ENCODE measurements at regions not wholly inside any gene's neighbourhood (a gene's known extent, or its start where the extent isn't known, plus 50 kb on each side); places are given as distances from the start of the nearest gene placed in this dataset.

- WGBS, 2 experiments (ENCODE audit: insufficient coverage in 1 of 2, insufficient read length in 1 of 2) = 45 to 59% methylated on average over 4 to 5 of the region's 5 CpGs
Observed at GRCh38 chr9:16243798-16244197, 626.7 kb downstream of the BNC2 start.

DNA sequence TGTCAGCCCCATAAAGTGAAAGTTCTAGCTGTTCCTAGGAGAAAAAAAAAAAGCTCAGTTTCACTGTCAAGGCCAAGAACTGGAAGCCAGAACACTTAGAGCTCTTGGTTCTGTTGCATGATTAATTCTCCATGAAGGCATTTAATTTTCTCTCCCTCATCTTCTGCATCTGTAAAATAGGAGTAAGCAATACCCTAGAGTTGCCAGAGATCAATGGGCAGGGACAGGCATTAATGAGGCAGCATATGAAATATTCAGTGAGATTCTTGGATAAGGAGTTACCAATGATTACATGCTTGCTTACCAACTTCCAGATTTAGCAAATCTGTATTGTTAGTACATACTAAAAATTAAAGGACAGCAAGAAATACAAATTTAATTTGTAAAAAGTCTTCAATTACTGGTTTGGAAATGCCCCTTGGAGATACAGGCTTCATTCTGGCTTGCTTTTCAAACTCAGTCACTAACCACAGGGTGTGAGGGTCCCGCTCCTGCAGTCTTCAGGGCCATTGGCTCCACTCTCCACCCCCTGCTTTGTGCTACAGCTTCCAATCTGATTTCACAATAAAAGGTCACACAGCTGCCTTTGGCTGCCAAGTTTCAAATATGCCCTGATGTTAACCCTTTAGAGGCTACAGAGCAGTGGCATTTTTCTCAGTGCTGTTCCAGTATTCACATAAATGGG is 624.6 kb downstream of the BNC2 start:
- no peak for TF ChIP-seq CTCF (conservative IDR thresholded peaks at IDR 0.05)
- Histone ChIP-seq H3K36me3 (ENCODE audit: control insufficient read depth, insufficient read depth, low read length) (no peaks in the 10 kb centered on the region), H3K9ac (ENCODE audit: extremely low read depth, low read length, poor library complexity, severe bottlenecking) (no peak overlapping the region), H3K9me3 (ENCODE audit: control insufficient read depth, low read length) (no peaks in the 10 kb centered on the region), H3K4me3 (ENCODE audit: low read length) (no peak overlapping the region), H3K4me1 (ENCODE audit: control insufficient read depth, insufficient read depth, low read length) (no peaks in the 10 kb centered on the region), H3K27ac (ENCODE audit: low read depth, low read length) (no peak overlapping the region), H3K27me3 (ENCODE audit: control insufficient read depth, insufficient read depth, low read length, poor library complexity, severe bottlenecking) (no peaks in the 10 kb centered on the region)
- 67 to 89% methylated on average over 1 of the region's 1 CpG for WGBS, 2 experiments (ENCODE audit: insufficient coverage in 1 of 2, insufficient read length in 1 of 2)
- Mint-ChIP-seq H3K36me3 (ENCODE audit: low read depth) (no peaks in the 10 kb centered on the region), H3K4me1 (peaks cover 12% of the 10 kb centered on the region), H3K27me3 (ENCODE audit: insufficient read depth) (peaks cover 3% of the 10 kb centered on the region), H3K9me3 (no peaks in the 10 kb centered on the region), H3K27ac (no peak overlapping the region), H3K4me3 (no peak overlapping the region)
- DNase-seq = no peak

More at GRCh38 chr9:16243798-16244197, 626.7 kb downstream of the BNC2 start:
- Histone ChIP-seq H3K27ac (ENCODE audit: low read depth, low read length) (no peak overlapping the region), H3K4me3 (ENCODE audit: low read length) (no peak overlapping the region), H3K9ac (ENCODE audit: extremely low read depth, low read length, poor library complexity, severe bottlenecking) (no peak overlapping the region), H3K27me3 (ENCODE audit: control insufficient read depth, insufficient read depth, low read length, poor library complexity, severe bottlenecking) (no peaks in the 10 kb centered on the region), H3K36me3 (ENCODE audit: control insufficient read depth, insufficient read depth, low read length) (no peaks in the 10 kb centered on the region), H3K9me3 (ENCODE audit: control insufficient read depth, low read length) (no peaks in the 10 kb centered on the region), H3K4me1 (ENCODE audit: control insufficient read depth, insufficient read depth, low read length) (no peaks in the 10 kb centered on the region)
- Mint-ChIP-seq H3K27me3 (ENCODE audit: insufficient read depth) (peaks cover 1% of the 10 kb centered on the region), H3K4me1 (peaks cover 12% of the 10 kb centered on the region), H3K4me3 (no peak overlapping the region), H3K27ac (peak overlapping the region; percentile 23), H3K36me3 (ENCODE audit: low read depth) (no peaks in the 10 kb centered on the region), H3K9me3 (no peaks in the 10 kb centered on the region)
- no peak for TF ChIP-seq CTCF (conservative IDR thresholded peaks at IDR 0.05)
- peak; percentile 69 for DNase-seq

- no peaks in the 10 kb centered on the region for H3K9me3 Mint-ChIP-seq
- WGBS, 2 experiments (ENCODE audit: insufficient coverage in 1 of 2, insufficient read length in 1 of 2) = 88% methylated on average over 6 of the region's 6 CpGs
- Histone ChIP-seq H3K4me3 (ENCODE audit: low read length) (no peak overlapping the region), H3K27me3 (ENCODE audit: control insufficient read depth, insufficient read depth, low read length, poor library complexity, severe bottlenecking) (no peaks in the 10 kb centered on the region), H3K27ac (ENCODE audit: low read depth, low read length) (no peak overlapping the region), H3K36me3 (ENCODE audit: control insufficient read depth, insufficient read depth, low read length) (no peaks in the 10 kb centered on the region), H3K4me1 (ENCODE audit: control insufficient read depth, insufficient read depth, low read length) (no peaks in the 10 kb centered on the region), H3K9ac (ENCODE audit: extremely low read depth, low read length, poor library complexity, severe bottlenecking) (no peak overlapping the region), H3K9me3 (ENCODE audit: control insufficient read depth, low read length) (no peaks in the 10 kb centered on the region)
- no peak for DNase-seq
- H3K4me3 Mint-ChIP-seq = no peak overlapping the region
- TF ChIP-seq CTCF (conservative IDR thresholded peaks at IDR 0.05) = no peak
- H3K36me3 Mint-ChIP-seq (ENCODE audit: low read depth) = no peaks in the 10 kb centered on the region
- H3K27me3 Mint-ChIP-seq (ENCODE audit: insufficient read depth) = peaks cover 3% of the 10 kb centered on the region
- H3K4me1 Mint-ChIP-seq = peaks cover 12% of the 10 kb centered on the region
- H3K27ac Mint-ChIP-seq = no peak overlapping the region
Observed at GRCh38 chr9:16246785-16247184, 623.7 kb downstream of the BNC2 start.
